ENCODE measurements at regions not wholly inside any gene's neighbourhood (a gene's known extent, or its start where the extent isn't known, plus 50 kb on each side); places are given as distances from the start of the nearest gene placed in this dataset.

GRCh38 chr11:91972665-91973266 is 251.9 kb upstream of the FAT3 start:
- in situ Hi-C loops (cut with MboI; ENCODE audit: low pct_unique_long_range_greater_than_20kb, low sequenced_read_pairs), result no loop called here

GRCh38 chr11:91970624-91971023 is 254.0 kb upstream of the FAT3 start:
- in situ Hi-C loops (cut with MboI; ENCODE audit: low pct_unique_long_range_greater_than_20kb, low sequenced_read_pairs), result no loop called here
- no peak for DNase-seq

More at GRCh38 chr11:91972665-91973266, 251.9 kb upstream of the FAT3 start:
- DNase-seq, result no peak

GRCh38 chr11:91969486-91969885 is 255.1 kb upstream of the FAT3 start:
- in situ Hi-C loops (cut with MboI; ENCODE audit: low pct_unique_long_range_greater_than_20kb, low sequenced_read_pairs), result no loop called here

GRCh38 chr11:91967691-91968045 is 256.9 kb upstream of the FAT3 start:
- DNase-seq, result no peak
- in situ Hi-C loops (cut with MboI; ENCODE audit: low pct_unique_long_range_greater_than_20kb, low sequenced_read_pairs), result no loop called here

More at GRCh38 chr11:91969486-91969885, 255.1 kb upstream of the FAT3 start:
- no peak for DNase-seq

GRCh38 chr11:91967026-91967690 is 257.5 kb upstream of the FAT3 start:
- in situ Hi-C loops (cut with MboI; ENCODE audit: low pct_unique_long_range_greater_than_20kb, low sequenced_read_pairs), result no loop called here
- no peak for DNase-seq

- in situ Hi-C loops (cut with MboI; ENCODE audit: low pct_unique_long_range_greater_than_20kb, low sequenced_read_pairs), result no loop called here
- DNase-seq, result no peak
Measured at GRCh38 chr11:91966368-91966767, 258.2 kb upstream of the FAT3 start.

GRCh38 chr11:91960770-91961169 is 263.8 kb upstream of the FAT3 start:
- DNase-seq, result peak; percentile 0
- in situ Hi-C loops (cut with MboI; ENCODE audit: low pct_unique_long_range_greater_than_20kb, low sequenced_read_pairs), result no loop called here

- no peak for DNase-seq
- in situ Hi-C loops (cut with MboI; ENCODE audit: low pct_unique_long_range_greater_than_20kb, low sequenced_read_pairs), result no loop called here
Measured at GRCh38 chr11:91959411-91959810, 265.2 kb upstream of the FAT3 start.

GRCh38 chr11:91956711-91957110 is 267.9 kb upstream of the FAT3 start:
- in situ Hi-C loops (cut with MboI; ENCODE audit: low pct_unique_long_range_greater_than_20kb, low sequenced_read_pairs), result no loop called here
- DNase-seq, result no peak

GRCh38 chr11:91955206-91955605 is 269.4 kb upstream of the FAT3 start:
- DNase-seq, result no peak
- in situ Hi-C loops (cut with MboI; ENCODE audit: low pct_unique_long_range_greater_than_20kb, low sequenced_read_pairs), result no loop called here

- no peak for DNase-seq
- in situ Hi-C loops (cut with MboI; ENCODE audit: low pct_unique_long_range_greater_than_20kb, low sequenced_read_pairs), result no loop called here
Measured at GRCh38 chr11:91952056-91952455, 272.6 kb upstream of the FAT3 start.

- in situ Hi-C loops (cut with MboI; ENCODE audit: low pct_unique_long_range_greater_than_20kb, low sequenced_read_pairs), result no loop called here
- no peak for DNase-seq
Measured at GRCh38 chr11:91947215-91947820, 277.3 kb upstream of the FAT3 start.

- in situ Hi-C loops (cut with MboI; ENCODE audit: low pct_unique_long_range_greater_than_20kb, low sequenced_read_pairs), result no loop called here
- no peak for DNase-seq
Measured at GRCh38 chr11:91946397-91946951, 278.1 kb upstream of the FAT3 start.

- no peak for DNase-seq
- in situ Hi-C loops (cut with MboI; ENCODE audit: low pct_unique_long_range_greater_than_20kb, low sequenced_read_pairs), result no loop called here
Measured at GRCh38 chr11:91935120-91935519, 289.5 kb upstream of the FAT3 start.

GRCh38 chr11:91932151-91932821 is 292.3 kb upstream of the FAT3 start:
- no peak for DNase-seq
- in situ Hi-C loops (cut with MboI; ENCODE audit: low pct_unique_long_range_greater_than_20kb, low sequenced_read_pairs), result no loop called here

- no peak for DNase-seq
- in situ Hi-C loops (cut with MboI; ENCODE audit: low pct_unique_long_range_greater_than_20kb, low sequenced_read_pairs), result no loop called here
Measured at GRCh38 chr11:91927448-91927847, 297.2 kb upstream of the FAT3 start.

- no peak for DNase-seq
- in situ Hi-C loops (cut with MboI; ENCODE audit: low pct_unique_long_range_greater_than_20kb, low sequenced_read_pairs), result no loop called here
Measured at GRCh38 chr11:91926965-91927364, 297.7 kb upstream of the FAT3 start.

- DNase-seq, result no peak
- in situ Hi-C loops (cut with MboI; ENCODE audit: low pct_unique_long_range_greater_than_20kb, low sequenced_read_pairs), result no loop called here
Measured at GRCh38 chr11:91922846-91923245, 301.8 kb upstream of the FAT3 start.

- DNase-seq, result no peak
- in situ Hi-C loops (cut with MboI; ENCODE audit: low pct_unique_long_range_greater_than_20kb, low sequenced_read_pairs), result no loop called here
Measured at GRCh38 chr11:91921974-91922373, 302.6 kb upstream of the FAT3 start.

- DNase-seq, result no peak
- in situ Hi-C loops (cut with MboI; ENCODE audit: low pct_unique_long_range_greater_than_20kb, low sequenced_read_pairs), result no loop called here
Measured at GRCh38 chr11:91913407-91913806, 311.2 kb upstream of the FAT3 start.
